Ascending aorta (tissue), 2 donors: ENCODE measurements at regions not wholly inside any gene's neighbourhood (a gene's known extent, or its start where the extent isn't known, plus 50 kb on each side); places are given as distances from the start of the nearest gene placed in this dataset.
"Not testable (repeated sequence)": the region's sequence is repeated elsewhere in the genome, so short reads cannot be mapped to it uniquely, and the experiment has no call there.

ENCODE experiments used
- DNase-seq, 2 donors: peaks; one replicate each; pipeline ENCODE4 v3.0.0-alpha.2; 2019; ENCODE audit warnings: low spot score in 2 of 2
- H3K27ac ChIP-seq, 2 donors: fragments of 200-600 bp; sonication (generic); one replicate each; pipeline ENCODE4 v1.5.1; 2016 to 2017; ENCODE audit warnings: mild to moderate bottlenecking in 1 of 2
- H3K27me3 ChIP-seq: fragments of 200-600 bp; sonication (generic); one replicate; pipeline ENCODE4 v1.5.1; 2017
- H3K36me3 ChIP-seq, 2 donors: fragments of 200-600 bp; sonication (generic); one replicate each; pipeline ENCODE4 v1.5.1; 2016
- H3K4me1 ChIP-seq, 2 donors: fragments of 200-600 bp; sonication (generic); one replicate each; pipeline ENCODE4 v1.5.1; 2016 to 2017; ENCODE audit warnings: mild to moderate bottlenecking in 1 of 2
- H3K4me3 ChIP-seq, 2 donors: fragments of 200-600 bp; sonication (generic); one replicate each; pipeline ENCODE4 v1.5.1; 2016 to 2017; ENCODE audit warnings: mild to moderate bottlenecking in 1 of 2
- H3K9me3 ChIP-seq, 2 donors: fragments of 200-600 bp; sonication (generic); one replicate each; pipeline ENCODE4 v1.5.1; 2016
- intact Hi-C: fragments of 100-400 bp; cut with DNase I; formaldehyde crosslinking; loops from one replicate; pipeline ENCODE4 v1.15.1; 2023
- TF ChIP-seq, protein P1 (sequence below), 3 experiments: fragments of 200-600 bp in 2 of 3; fragments of 450-650 bp in 1 of 3; sonication (generic) in 2 of 3; IDR thresholded peaks; one replicate each; pipeline ENCODE4 v1.5.1; 2016 to 2019; ENCODE audit warnings: antibody characterized with exemption in 3 of 3, mild to moderate bottlenecking in 1 of 3, moderate library complexity in 1 of 3

DNA sequence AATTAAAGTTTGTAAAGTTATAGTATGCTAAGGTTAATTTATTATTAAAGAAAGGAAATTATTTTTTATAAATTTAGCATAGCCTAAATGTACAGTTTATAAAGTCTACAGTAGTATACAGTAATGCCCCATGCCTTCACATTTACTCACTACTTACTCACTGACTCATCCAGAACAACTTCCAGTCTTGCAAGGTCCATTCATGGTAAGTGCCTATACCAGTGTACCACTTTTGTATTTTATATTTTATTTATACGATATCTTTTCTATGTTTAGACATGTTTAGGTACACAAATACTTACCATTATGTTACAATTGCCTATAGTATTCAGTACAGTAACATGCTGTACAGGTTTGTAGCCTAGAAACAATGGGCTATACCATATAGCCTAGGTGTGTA lies 95.1 kb upstream of the GRIN2B start:
- intact Hi-C loops, result no loop called here
- TF ChIP-seq, protein P1, sequence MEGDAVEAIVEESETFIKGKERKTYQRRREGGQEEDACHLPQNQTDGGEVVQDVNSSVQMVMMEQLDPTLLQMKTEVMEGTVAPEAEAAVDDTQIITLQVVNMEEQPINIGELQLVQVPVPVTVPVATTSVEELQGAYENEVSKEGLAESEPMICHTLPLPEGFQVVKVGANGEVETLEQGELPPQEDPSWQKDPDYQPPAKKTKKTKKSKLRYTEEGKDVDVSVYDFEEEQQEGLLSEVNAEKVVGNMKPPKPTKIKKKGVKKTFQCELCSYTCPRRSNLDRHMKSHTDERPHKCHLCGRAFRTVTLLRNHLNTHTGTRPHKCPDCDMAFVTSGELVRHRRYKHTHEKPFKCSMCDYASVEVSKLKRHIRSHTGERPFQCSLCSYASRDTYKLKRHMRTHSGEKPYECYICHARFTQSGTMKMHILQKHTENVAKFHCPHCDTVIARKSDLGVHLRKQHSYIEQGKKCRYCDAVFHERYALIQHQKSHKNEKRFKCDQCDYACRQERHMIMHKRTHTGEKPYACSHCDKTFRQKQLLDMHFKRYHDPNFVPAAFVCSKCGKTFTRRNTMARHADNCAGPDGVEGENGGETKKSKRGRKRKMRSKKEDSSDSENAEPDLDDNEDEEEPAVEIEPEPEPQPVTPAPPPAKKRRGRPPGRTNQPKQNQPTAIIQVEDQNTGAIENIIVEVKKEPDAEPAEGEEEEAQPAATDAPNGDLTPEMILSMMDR (IDR thresholded peaks at IDR 0.05), result no peak
- peaks cover 0 to 6% of the 10 kb centered on the region in 2 donors for H3K9me3 ChIP-seq

DNA sequence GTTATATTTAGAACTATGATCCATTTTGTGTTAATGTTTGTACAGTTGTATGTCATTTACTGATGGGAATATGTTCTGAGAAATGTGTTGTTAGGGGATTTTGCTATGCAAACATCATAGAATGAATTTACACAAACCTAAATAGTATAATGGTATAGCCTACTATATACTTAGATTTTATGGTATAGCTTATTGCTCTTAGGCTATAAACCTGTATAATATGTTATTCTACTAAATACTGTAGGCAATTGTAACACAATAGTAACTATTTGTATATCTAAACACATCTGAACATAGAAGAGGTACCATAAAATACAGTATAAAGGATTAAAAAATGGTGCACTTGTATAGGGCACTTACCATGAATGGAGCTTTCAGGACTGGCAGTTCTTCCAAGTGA lies 105.4 kb upstream of the GRIN2B start:
- DNase-seq, result no peak
- intact Hi-C loops, result no loop called here
- no peak overlapping the region for H3K4me3 ChIP-seq
- H3K9me3 ChIP-seq, result no peaks in the 10 kb centered on the region
- no peak overlapping the region for H3K27ac ChIP-seq
- no peaks in the 10 kb centered on the region for H3K36me3 ChIP-seq
- TF ChIP-seq, protein P1 (IDR thresholded peaks at IDR 0.05), result no peak
- no peaks in the 10 kb centered on the region for H3K4me1 ChIP-seq
- no peaks in the 10 kb centered on the region for H3K27me3 ChIP-seq

More for the DNA sequence above, 95.1 kb upstream of the GRIN2B start:
- Histone ChIP-seq H3K27me3 (no peaks in the 10 kb centered on the region), H3K4me1 (no peaks in the 10 kb centered on the region), H3K27ac (no peak overlapping the region), H3K36me3 (no peaks in the 10 kb centered on the region), H3K4me3 (no peak overlapping the region)
- DNase-seq, result no peak

DNA sequence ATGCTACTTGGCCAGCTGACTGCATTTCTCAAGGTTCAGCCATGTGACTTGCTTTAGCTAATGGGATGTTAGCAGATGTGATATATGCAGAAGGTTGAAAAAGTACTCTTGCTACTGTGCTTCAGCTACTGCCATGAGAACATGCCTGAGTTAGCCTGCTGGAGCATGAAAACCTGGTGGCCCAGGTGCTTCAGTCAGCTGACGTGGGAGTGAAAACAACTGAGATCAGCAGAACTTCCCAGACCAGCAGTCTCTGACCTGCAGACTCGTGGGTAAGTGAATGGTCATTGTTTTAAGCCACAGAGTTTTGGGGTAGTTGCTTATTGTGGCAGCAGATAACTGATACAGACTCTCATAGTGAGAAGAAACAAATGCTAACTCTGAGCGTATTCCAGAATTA lies 118.6 kb upstream of the GRIN2B start:
- peaks cover 0 to 4% of the 10 kb centered on the region in 2 donors for H3K9me3 ChIP-seq
- no peaks in the 10 kb centered on the region for H3K36me3 ChIP-seq
- no peaks in the 10 kb centered on the region for H3K4me1 ChIP-seq
- intact Hi-C loops, result no loop called here
- H3K27me3 ChIP-seq, result no peaks in the 10 kb centered on the region
- H3K4me3 ChIP-seq, result no peak overlapping the region
- no peak overlapping the region for H3K27ac ChIP-seq
- TF ChIP-seq, protein P1 (IDR thresholded peaks at IDR 0.05), result no peak
- no peak for DNase-seq

DNA sequence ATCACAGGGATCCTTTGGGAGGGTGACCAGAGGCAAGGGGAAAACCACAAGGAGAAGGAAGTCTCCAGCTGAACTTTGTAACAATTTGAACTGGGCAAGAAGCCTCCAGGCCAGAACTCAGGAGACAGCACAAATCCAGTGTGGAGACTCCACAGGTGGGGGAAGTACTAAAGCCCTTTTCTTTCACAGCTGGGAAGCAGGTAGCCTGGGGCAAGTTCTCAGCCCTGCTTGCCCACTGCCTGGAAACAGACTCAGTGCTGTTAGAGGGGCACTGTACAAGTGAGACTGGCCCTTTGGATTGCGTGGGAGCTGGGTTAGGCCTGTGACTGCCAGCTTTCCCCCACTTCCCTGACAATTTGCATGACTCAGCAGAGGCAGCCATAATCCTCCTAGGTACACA lies 120.2 kb upstream of the GRIN2B start:
- H3K9me3 ChIP-seq, H3K27ac ChIP-seq, H3K4me3 ChIP-seq, H3K36me3 ChIP-seq, H3K27me3 ChIP-seq, intact Hi-C loops, DNase-seq, H3K4me1 ChIP-seq: not testable (repeated sequence)

DNA sequence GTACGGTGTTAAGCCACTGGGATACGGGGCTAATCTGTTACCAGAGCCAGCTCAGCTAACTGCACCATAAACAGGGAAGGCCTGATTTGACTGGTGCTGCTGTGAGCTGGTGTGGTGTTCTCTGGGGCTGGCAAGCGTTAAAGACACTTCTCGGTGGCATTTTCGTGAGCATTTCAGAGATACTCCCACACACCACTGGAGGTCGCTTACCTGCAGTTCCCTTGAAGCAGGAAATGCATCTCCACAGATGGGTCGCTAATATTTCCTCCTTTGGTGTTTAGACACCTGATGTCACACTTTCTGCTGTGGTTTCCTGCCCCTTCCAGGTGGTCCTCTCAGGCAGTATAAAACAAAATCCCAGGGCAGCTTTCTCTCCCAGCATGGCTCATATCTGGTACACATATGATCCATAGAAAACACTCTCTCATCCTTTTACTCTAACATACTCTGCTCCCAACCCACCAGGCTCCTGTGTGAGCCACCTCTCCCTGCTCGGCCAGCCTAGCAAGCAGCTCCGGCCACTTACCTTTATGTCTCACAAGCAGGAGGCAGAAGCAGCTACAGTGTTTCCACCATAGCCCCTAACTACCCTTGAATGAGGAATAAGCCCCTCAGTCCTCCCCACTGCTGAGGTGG lies 129.9 kb upstream of the GRIN2B start:
- H3K27ac ChIP-seq, result no peak overlapping the region
- no peaks in the 10 kb centered on the region for H3K4me1 ChIP-seq
- no peaks in the 10 kb centered on the region for H3K36me3 ChIP-seq
- no peaks in the 10 kb centered on the region for H3K9me3 ChIP-seq
- H3K4me3 ChIP-seq, result no peak overlapping the region
- intact Hi-C loops, result no loop called here
- no peaks in the 10 kb centered on the region for H3K27me3 ChIP-seq
- no peak for DNase-seq
- TF ChIP-seq, protein P1 (IDR thresholded peaks at IDR 0.05), result no peak

DNA sequence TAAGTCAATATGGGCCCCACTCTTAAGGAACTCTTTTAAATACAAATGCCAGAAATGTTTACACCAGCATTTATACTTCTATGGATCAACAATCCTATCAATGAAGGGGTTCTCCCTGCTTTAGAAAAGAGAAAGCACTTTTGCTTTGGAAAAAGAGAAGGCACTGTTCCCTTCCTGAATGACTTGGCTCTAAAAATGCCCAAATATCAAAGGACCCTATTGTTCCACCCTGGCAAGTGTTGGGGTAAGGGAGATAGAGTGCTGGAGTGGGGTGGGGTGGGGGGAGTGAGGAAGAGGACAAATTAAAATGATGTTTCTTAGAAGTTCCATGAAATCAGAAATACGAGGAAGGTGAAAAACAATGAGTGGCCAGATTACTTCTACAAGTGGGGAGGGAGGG lies 131.6 kb upstream of the GRIN2B start:
- no peaks in the 10 kb centered on the region for H3K9me3 ChIP-seq
- TF ChIP-seq, protein P1 (IDR thresholded peaks at IDR 0.05), result no peak
- intact Hi-C loops, result no loop called here
- H3K4me3 ChIP-seq, result no peak overlapping the region
- no peaks in the 10 kb centered on the region for H3K4me1 ChIP-seq
- no peaks in the 10 kb centered on the region for H3K27me3 ChIP-seq
- H3K27ac ChIP-seq, result no peak overlapping the region
- DNase-seq, result no peak
- H3K36me3 ChIP-seq, result no peaks in the 10 kb centered on the region
